ENCODE measurements at regions not wholly inside any gene's neighbourhood (a gene's known extent, or its start where the extent isn't known, plus 50 kb on each side); places are given as distances from the start of the nearest gene placed in this dataset.
"Not testable (repeated sequence)": the region's sequence is repeated elsewhere in the genome, so short reads cannot be mapped to it uniquely, and the experiment has no call there.

- Mint-ChIP-seq H3K27ac (ENCODE audit: unreplicated experiment) (no peak overlapping the region), H3K36me3 (ENCODE audit: low read depth, unreplicated experiment) (no peaks in the 10 kb centered on the region), H3K4me3 (ENCODE audit: unreplicated experiment) (no peak overlapping the region), H3K9me3 (ENCODE audit: unreplicated experiment) (no peaks in the 10 kb centered on the region), H3K27me3 (ENCODE audit: unreplicated experiment) (no peaks in the 10 kb centered on the region), H3K4me1 (ENCODE audit: unreplicated experiment) (no peaks in the 10 kb centered on the region)
- TF ChIP-seq, protein P1, sequence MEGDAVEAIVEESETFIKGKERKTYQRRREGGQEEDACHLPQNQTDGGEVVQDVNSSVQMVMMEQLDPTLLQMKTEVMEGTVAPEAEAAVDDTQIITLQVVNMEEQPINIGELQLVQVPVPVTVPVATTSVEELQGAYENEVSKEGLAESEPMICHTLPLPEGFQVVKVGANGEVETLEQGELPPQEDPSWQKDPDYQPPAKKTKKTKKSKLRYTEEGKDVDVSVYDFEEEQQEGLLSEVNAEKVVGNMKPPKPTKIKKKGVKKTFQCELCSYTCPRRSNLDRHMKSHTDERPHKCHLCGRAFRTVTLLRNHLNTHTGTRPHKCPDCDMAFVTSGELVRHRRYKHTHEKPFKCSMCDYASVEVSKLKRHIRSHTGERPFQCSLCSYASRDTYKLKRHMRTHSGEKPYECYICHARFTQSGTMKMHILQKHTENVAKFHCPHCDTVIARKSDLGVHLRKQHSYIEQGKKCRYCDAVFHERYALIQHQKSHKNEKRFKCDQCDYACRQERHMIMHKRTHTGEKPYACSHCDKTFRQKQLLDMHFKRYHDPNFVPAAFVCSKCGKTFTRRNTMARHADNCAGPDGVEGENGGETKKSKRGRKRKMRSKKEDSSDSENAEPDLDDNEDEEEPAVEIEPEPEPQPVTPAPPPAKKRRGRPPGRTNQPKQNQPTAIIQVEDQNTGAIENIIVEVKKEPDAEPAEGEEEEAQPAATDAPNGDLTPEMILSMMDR (IDR thresholded peaks at IDR 0.05; ENCODE audit: unreplicated experiment), result no peak
- DNase-seq (ENCODE audit: low spot score), result no peak
Measured at GRCh38 chrX:3516051-3516541, 169.6 kb upstream of the MXRA5 start.

DNA sequence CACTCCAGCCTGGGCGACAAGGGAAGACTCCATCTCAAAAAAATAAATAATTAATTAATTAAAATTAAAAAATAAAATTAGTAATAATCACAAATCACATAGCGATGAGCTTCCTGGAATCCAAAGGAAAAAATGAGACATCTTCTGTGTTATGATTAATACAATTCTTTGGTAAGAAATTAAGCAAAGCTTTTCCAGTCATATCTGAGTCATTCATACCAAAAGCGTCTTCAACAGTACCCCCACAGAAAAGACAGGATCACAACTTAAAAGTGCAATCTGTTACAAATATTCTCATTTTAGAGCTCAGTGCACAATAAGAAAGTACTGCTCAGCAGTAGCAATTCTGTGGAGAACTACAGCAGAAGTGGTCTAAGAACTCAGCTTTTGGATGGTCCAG lies 168.5 kb upstream of the MXRA5 start:
- H3K4me1 Mint-ChIP-seq (ENCODE audit: unreplicated experiment), result no peaks in the 10 kb centered on the region
- H3K4me3 Mint-ChIP-seq (ENCODE audit: unreplicated experiment), result no peak overlapping the region
- TF ChIP-seq, protein P1 (IDR thresholded peaks at IDR 0.05; ENCODE audit: unreplicated experiment), result no peak
- H3K9me3 Mint-ChIP-seq (ENCODE audit: unreplicated experiment), result no peaks in the 10 kb centered on the region
- H3K27ac Mint-ChIP-seq (ENCODE audit: unreplicated experiment), result no peak overlapping the region
- H3K36me3 Mint-ChIP-seq (ENCODE audit: low read depth, unreplicated experiment), result no peaks in the 10 kb centered on the region
- no peak for DNase-seq (ENCODE audit: low spot score)
- no peaks in the 10 kb centered on the region for H3K27me3 Mint-ChIP-seq (ENCODE audit: unreplicated experiment)

GRCh38 chrX:3512150-3512549 lies 165.7 kb upstream of the MXRA5 start:
- not testable (repeated sequence) for H3K36me3 Mint-ChIP-seq (ENCODE audit: low read depth, unreplicated experiment); H3K27me3 Mint-ChIP-seq (ENCODE audit: unreplicated experiment)
- DNase-seq (ENCODE audit: low spot score), result peak; percentile 3

GRCh38 chrX:3509934-3510333 lies 163.5 kb upstream of the MXRA5 start:
- Mint-ChIP-seq H3K4me3 (ENCODE audit: unreplicated experiment) (no peak overlapping the region), H3K9me3 (ENCODE audit: unreplicated experiment) (no peaks in the 10 kb centered on the region), H3K36me3 (ENCODE audit: low read depth, unreplicated experiment) (no peaks in the 10 kb centered on the region), H3K4me1 (ENCODE audit: unreplicated experiment) (no peaks in the 10 kb centered on the region), H3K27ac (ENCODE audit: unreplicated experiment) (no peak overlapping the region), H3K27me3 (ENCODE audit: unreplicated experiment) (no peaks in the 10 kb centered on the region)
- no peak for DNase-seq (ENCODE audit: low spot score)
- TF ChIP-seq, protein P1 (IDR thresholded peaks at IDR 0.05; ENCODE audit: unreplicated experiment), result no peak

More at GRCh38 chrX:3512150-3512549, 165.7 kb upstream of the MXRA5 start:
- not testable (repeated sequence) for H3K27ac Mint-ChIP-seq (ENCODE audit: unreplicated experiment); H3K9me3 Mint-ChIP-seq (ENCODE audit: unreplicated experiment); H3K4me1 Mint-ChIP-seq (ENCODE audit: unreplicated experiment); H3K4me3 Mint-ChIP-seq (ENCODE audit: unreplicated experiment)

GRCh38 chrX:3504916-3505315 lies 158.5 kb upstream of the MXRA5 start:
- Mint-ChIP-seq H3K27ac (ENCODE audit: unreplicated experiment) (no peak overlapping the region), H3K9me3 (ENCODE audit: unreplicated experiment) (no peaks in the 10 kb centered on the region), H3K27me3 (ENCODE audit: unreplicated experiment) (no peaks in the 10 kb centered on the region), H3K4me1 (ENCODE audit: unreplicated experiment) (no peaks in the 10 kb centered on the region), H3K36me3 (ENCODE audit: low read depth, unreplicated experiment) (no peaks in the 10 kb centered on the region), H3K4me3 (ENCODE audit: unreplicated experiment) (no peak overlapping the region)
- TF ChIP-seq, protein P1 (IDR thresholded peaks at IDR 0.05; ENCODE audit: unreplicated experiment), result no peak
- no peak for DNase-seq (ENCODE audit: low spot score)

Data from endothelial cell (in vitro differentiated cells).